BE2C (cell line): ENCODE measurements at regions not wholly inside any gene's neighbourhood (a gene's known extent, or its start where the extent isn't known, plus 50 kb on each side); places are given as distances from the start of the nearest gene placed in this dataset.

Source experiments
- DNase-seq: peaks from one replicate; pipeline ENCODE4 v3.0.0-alpha.2; 2020
- H3K27me3 ChIP-seq: fragments of 250-450 bp; sonication (Bioruptor Pico); 2 replicates; pipeline ENCODE4 v1.5.1; 2020; ENCODE audit warnings: mild to moderate bottlenecking
- H3K36me3 ChIP-seq: fragments of 250-450 bp; sonication (Bioruptor Pico); 2 replicates; pipeline ENCODE4 v1.5.1; 2020; ENCODE audit warnings: mild to moderate bottlenecking
- H3K4me1 ChIP-seq: fragments of 250-450 bp; sonication (Bioruptor Pico); 2 replicates; pipeline ENCODE4 v1.5.1; 2020
- H3K4me3 ChIP-seq: 2 replicates; pipeline ENCODE4 v1.5.1; 2011; ENCODE audit warnings: low read depth, low read length
- H3K9me3 ChIP-seq: fragments of 250-450 bp; sonication (Bioruptor Pico); 2 replicates; pipeline ENCODE4 v1.5.1; 2020
- TF ChIP-seq, protein P1 (sequence below): IDR thresholded peaks from 2 replicates; pipeline ENCODE4 v1.5.1; 2012; ENCODE audit warnings: mild to moderate bottlenecking, low read depth, low read length

DNA sequence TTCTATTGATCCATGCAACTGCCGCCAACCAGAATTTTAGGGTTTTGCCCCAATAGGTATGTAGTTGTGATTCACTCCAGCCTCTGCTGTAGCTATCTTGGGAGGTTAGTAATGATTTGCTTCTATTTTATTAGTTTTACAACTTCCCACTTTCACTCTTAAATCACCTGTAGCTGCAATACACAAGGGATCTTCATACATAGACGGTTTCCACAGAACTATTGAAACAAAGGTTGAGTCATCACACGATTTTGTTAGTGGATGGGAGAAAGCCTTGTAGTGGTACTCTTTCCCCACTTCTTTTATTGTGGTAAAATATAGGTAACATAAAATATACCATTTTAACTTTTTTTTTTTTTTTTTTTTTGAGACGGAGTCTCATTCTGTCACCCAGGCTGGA lies 104.2 kb upstream of the SPRED2 start:
- Histone ChIP-seq H3K27me3 (no peaks in the 10 kb centered on the region), H3K36me3 (no peaks in the 10 kb centered on the region), H3K4me3 (no peak overlapping the region), H3K9me3 (no peaks in the 10 kb centered on the region), H3K4me1 (peaks cover 14% of the 10 kb centered on the region)
- TF ChIP-seq, protein P1, sequence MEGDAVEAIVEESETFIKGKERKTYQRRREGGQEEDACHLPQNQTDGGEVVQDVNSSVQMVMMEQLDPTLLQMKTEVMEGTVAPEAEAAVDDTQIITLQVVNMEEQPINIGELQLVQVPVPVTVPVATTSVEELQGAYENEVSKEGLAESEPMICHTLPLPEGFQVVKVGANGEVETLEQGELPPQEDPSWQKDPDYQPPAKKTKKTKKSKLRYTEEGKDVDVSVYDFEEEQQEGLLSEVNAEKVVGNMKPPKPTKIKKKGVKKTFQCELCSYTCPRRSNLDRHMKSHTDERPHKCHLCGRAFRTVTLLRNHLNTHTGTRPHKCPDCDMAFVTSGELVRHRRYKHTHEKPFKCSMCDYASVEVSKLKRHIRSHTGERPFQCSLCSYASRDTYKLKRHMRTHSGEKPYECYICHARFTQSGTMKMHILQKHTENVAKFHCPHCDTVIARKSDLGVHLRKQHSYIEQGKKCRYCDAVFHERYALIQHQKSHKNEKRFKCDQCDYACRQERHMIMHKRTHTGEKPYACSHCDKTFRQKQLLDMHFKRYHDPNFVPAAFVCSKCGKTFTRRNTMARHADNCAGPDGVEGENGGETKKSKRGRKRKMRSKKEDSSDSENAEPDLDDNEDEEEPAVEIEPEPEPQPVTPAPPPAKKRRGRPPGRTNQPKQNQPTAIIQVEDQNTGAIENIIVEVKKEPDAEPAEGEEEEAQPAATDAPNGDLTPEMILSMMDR = no peak
- DNase-seq = no peak

DNA sequence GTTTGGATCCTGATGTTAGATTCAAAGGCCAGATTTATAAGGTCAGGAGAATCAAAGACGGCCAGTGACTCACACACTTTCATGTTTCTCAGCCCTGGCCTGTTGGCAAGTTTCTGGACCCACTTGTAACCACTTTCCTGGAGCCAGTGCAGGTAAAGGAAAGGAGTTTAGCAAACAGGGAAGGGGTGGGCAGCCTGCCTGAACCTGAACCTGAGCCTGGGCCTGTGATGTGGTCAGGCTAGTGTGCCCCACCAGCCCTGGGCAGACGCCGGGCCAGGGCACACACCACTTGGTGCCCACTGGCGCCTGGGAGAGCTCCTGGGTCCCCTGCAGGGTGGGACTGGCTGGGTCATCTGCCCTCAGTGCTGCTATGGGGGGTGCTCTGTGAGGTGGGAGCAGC lies 100.5 kb upstream of the SPRED2 start:
- H3K36me3 ChIP-seq = no peaks in the 10 kb centered on the region
- H3K4me3 ChIP-seq = no peak overlapping the region
- H3K4me1 ChIP-seq = peaks cover 8% of the 10 kb centered on the region
- no peaks in the 10 kb centered on the region for H3K27me3 ChIP-seq
- no peaks in the 10 kb centered on the region for H3K9me3 ChIP-seq
- no peak for DNase-seq
- TF ChIP-seq, protein P1 = no peak

DNA sequence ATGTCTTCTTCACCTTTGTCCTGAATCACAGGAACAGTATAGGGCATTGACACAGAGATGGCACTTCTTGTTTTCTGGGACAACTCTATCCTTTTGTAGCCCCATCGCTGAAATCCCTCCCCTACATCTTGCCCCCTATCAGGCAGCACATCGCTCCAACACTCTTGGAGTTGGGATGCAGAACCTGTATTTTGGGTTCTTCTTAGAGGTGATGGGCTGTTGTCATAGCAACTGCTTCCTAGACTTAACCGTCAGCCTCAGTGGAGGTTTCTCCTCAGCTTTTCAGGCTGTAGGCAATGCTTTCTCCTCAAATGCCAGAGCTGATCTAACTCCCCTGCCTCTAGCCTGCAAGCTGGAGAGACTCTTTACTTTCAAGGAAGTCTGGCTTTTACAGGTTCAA lies 99.9 kb upstream of the SPRED2 start:
- Histone ChIP-seq H3K4me1 (peaks cover 8% of the 10 kb centered on the region), H3K36me3 (no peaks in the 10 kb centered on the region), H3K9me3 (no peaks in the 10 kb centered on the region), H3K4me3 (no peak overlapping the region), H3K27me3 (no peaks in the 10 kb centered on the region)
- no peak for DNase-seq
- TF ChIP-seq, protein P1 = no peak

DNA sequence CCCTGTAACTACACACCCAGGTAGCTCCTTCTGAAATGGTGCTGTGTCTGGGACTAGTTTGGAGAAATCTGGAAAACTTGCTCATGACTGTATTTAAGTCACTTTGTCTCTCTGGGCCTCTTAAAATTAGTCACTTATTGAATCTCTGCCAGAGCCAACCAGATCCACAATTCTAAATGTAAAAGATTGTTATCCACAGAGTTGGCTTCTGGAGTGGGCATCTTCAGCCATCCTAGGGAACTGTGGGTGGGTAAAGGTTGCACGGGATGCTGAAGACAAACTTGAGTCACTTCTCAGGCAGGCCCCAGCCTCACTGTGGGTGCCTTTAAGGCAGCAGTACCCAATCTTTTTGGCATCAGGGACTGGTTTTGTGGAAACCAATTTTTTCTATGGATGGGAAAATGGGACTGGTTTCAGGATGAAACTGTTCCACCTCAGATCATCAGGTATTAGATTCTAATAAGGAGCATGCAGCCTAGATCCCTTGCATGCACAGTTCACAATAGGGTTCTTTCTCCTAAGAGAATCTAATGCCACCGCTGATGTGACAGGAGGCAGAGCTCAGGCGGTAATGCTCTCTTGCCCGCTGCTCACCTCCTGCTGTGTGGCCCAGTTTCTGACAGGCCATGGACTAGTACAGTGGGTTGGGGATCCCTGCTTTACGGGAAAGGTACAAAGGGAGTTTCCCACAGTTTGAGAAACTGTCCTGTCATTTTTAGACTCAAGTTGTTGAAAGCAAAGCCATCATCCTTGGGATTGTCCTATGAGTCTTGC lies 98.3 kb upstream of the SPRED2 start:
- DNase-seq = peak; percentile 20
- no peaks in the 10 kb centered on the region for H3K27me3 ChIP-seq
- TF ChIP-seq, protein P1 = no peak

DNA sequence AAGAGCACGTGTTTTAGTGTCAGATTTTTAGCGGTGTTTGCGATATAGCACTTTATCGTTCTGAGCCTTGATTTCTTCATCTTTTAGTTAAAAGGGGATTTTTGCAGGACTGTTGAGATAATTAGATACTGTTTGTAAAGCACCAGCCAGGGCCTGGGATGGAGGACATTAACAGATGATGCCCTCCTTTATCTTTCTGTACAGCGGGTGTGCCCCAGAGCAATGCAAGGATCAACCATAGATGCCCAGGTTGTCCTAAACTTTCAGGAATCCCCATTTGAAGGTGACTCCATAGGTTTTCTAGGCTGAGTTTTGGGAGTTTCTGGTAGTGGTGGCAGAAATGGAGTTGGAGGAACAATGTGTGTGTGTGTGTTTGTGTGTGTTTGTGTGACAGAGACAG lies 97.0 kb upstream of the SPRED2 start:
- Histone ChIP-seq H3K4me1 (peaks cover 8% of the 10 kb centered on the region), H3K36me3 (no peaks in the 10 kb centered on the region), H3K9me3 (no peaks in the 10 kb centered on the region), H3K27me3 (no peaks in the 10 kb centered on the region), H3K4me3 (no peak overlapping the region)
- TF ChIP-seq, protein P1 = no peak
- DNase-seq = no peak

More for the DNA sequence above, 98.3 kb upstream of the SPRED2 start:
- Histone ChIP-seq H3K36me3 (no peaks in the 10 kb centered on the region), H3K9me3 (no peaks in the 10 kb centered on the region), H3K4me1 (peaks cover 8% of the 10 kb centered on the region), H3K4me3 (no peak overlapping the region)

DNA sequence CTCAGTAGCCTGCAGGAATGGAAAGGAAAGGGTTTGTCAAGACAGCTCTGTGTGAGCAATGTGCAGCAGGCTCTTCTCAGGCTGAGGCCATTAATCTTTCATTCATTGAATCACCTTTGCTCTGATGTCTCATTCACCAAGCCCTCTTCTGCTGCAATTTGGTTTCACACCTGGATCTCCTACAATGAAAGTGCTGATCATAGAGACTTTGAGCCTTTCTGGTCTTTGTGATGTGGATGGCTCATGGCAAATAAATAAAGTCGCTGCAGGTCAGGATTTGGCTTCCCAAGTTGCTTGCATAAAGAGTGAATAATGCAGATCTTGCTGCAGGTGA lies 95.8 kb upstream of the SPRED2 start:
- no peak overlapping the region for H3K4me3 ChIP-seq
- no peaks in the 10 kb centered on the region for H3K9me3 ChIP-seq
- no peaks in the 10 kb centered on the region for H3K27me3 ChIP-seq
- TF ChIP-seq, protein P1 = no peak
- peaks cover 8% of the 10 kb centered on the region for H3K4me1 ChIP-seq
- no peaks in the 10 kb centered on the region for H3K36me3 ChIP-seq
- no peak for DNase-seq
